ENCODE measurements at regions not wholly inside any gene's neighbourhood (a gene's known extent, or its start where the extent isn't known, plus 50 kb on each side); places are given as distances from the start of the nearest gene placed in this dataset.

DNA sequence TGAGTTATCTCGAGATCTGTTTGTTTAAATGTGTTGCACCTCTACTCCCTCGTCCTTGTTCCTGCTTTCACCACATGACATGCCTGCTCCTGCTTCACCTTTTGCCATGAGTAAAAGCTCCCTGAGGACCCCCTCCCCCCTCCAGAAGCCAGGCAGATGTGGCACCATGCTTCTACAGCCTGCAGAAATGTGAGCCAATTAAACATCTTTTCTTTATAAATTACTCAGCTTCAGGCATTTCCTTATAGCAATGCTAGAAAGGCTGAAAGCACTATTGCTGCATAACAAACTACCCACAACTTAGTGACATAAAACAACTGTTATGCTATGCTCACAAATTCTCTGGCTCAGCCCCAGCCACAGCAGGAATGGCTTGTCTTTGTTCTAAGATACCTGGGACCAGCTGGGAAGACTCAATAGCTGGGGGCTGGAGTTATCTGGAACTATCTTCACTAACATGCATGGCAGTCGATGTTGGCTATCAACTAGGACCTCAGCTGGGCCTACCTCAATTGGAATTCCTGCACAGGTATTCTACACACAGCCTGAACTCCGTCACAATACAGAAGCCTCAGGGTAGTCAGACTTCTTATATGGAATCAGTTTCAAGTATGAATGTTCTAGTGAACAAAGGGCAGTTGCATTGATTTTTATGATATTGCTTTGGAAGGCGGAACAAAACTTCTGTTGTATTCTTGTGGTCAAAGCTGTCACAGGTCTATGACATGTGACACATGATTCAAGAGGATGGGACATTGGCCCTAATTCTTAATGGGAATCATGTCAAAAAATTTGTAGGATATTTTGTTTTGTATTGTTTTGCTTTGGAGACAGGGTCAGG, 186.0 kb upstream of the PIRT start:
- Mint-ChIP-seq H3K4me3 (ENCODE audit: unreplicated experiment) (no peak overlapping the region), H3K27ac (ENCODE audit: unreplicated experiment) (no peak overlapping the region), H3K36me3 (ENCODE audit: low read depth) (no peaks in the 10 kb centered on the region), H3K27me3 (ENCODE audit: low read depth) (no peaks in the 10 kb centered on the region), H3K9me3 (ENCODE audit: low read depth) (peaks cover 11% of the 10 kb centered on the region), H3K4me1 (ENCODE audit: low read depth) (no peaks in the 10 kb centered on the region)
- no peak for DNase-seq (ENCODE audit: low spot score)
- TF ChIP-seq, protein P1, sequence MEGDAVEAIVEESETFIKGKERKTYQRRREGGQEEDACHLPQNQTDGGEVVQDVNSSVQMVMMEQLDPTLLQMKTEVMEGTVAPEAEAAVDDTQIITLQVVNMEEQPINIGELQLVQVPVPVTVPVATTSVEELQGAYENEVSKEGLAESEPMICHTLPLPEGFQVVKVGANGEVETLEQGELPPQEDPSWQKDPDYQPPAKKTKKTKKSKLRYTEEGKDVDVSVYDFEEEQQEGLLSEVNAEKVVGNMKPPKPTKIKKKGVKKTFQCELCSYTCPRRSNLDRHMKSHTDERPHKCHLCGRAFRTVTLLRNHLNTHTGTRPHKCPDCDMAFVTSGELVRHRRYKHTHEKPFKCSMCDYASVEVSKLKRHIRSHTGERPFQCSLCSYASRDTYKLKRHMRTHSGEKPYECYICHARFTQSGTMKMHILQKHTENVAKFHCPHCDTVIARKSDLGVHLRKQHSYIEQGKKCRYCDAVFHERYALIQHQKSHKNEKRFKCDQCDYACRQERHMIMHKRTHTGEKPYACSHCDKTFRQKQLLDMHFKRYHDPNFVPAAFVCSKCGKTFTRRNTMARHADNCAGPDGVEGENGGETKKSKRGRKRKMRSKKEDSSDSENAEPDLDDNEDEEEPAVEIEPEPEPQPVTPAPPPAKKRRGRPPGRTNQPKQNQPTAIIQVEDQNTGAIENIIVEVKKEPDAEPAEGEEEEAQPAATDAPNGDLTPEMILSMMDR (IDR thresholded peaks at IDR 0.05): no peak

DNA sequence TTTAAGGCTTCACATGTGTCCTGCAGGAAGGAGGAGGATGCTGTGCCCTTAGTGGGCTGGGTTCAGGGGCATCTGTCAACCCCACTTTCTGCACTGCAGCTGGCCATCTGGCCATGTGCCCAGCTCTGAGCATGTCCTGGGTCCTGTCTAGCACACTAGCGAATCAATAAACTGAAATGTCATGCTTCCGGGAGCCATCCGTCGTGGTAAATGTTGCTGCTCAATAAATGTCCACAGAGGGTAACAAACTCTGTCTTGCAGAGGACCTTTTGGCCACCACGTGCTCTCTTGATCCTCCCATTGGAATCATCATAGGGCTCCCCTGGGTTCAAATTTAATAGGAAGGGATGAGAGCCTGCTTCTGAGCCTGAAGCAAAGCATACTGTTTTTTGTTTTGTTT, 168.6 kb upstream of the PIRT start:
- H3K9me3 Mint-ChIP-seq (ENCODE audit: low read depth): peaks cover 24% of the 10 kb centered on the region
- H3K4me3 Mint-ChIP-seq (ENCODE audit: unreplicated experiment): no peak overlapping the region
- no peaks in the 10 kb centered on the region for H3K36me3 Mint-ChIP-seq (ENCODE audit: low read depth)
- no peaks in the 10 kb centered on the region for H3K4me1 Mint-ChIP-seq (ENCODE audit: low read depth)
- TF ChIP-seq, protein P1 (IDR thresholded peaks at IDR 0.05): no peak
- DNase-seq (ENCODE audit: low spot score): no peak
- no peak overlapping the region for H3K27ac Mint-ChIP-seq (ENCODE audit: unreplicated experiment)
- no peaks in the 10 kb centered on the region for H3K27me3 Mint-ChIP-seq (ENCODE audit: low read depth)

DNA sequence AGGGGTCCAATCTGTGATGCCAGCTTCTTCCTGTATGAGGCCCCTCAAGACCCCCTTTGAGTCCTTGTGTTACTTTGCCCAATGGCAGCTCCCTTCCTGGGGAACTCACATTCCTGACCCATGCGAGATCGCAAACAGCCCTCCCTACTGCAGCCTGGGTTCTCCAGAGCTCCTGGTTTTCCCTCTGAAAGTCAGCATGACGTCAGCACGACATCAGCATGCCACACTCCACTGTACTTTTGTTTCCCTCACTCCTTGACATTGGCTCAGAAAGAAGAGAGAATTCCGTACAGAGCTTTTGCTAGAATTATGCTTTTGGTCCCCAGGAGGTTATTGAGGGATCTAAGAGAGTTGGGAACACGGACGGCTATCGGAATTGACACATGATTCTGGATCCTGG, 168.1 kb upstream of the PIRT start:
- H3K4me3 Mint-ChIP-seq (ENCODE audit: unreplicated experiment): no peak overlapping the region
- no peaks in the 10 kb centered on the region for H3K4me1 Mint-ChIP-seq (ENCODE audit: low read depth)
- H3K9me3 Mint-ChIP-seq (ENCODE audit: low read depth): peaks cover 22% of the 10 kb centered on the region
- TF ChIP-seq, protein P1 (IDR thresholded peaks at IDR 0.05): no peak
- no peak overlapping the region for H3K27ac Mint-ChIP-seq (ENCODE audit: unreplicated experiment)
- H3K36me3 Mint-ChIP-seq (ENCODE audit: low read depth): no peaks in the 10 kb centered on the region
- DNase-seq (ENCODE audit: low spot score): no peak
- no peaks in the 10 kb centered on the region for H3K27me3 Mint-ChIP-seq (ENCODE audit: low read depth)

DNA sequence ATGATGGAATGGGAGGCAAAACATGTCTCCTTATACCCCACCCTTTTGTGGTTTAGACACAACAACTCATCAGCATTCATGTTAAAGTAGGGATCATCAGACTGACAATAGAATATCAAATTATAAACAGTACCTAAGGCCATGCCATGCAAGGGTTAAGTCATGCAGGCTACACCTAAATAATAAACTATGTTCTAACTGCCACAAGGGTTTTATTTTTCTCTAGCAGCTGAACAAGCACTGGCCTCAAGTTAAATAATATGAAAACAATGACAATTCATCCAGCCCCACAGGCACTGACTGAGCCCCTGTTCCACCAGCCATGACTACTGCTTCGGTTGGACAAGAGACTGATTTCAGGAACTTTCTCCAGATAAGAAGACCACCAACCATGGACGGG, 164.5 kb upstream of the PIRT start:
- Mint-ChIP-seq H3K36me3 (ENCODE audit: low read depth) (no peaks in the 10 kb centered on the region), H3K9me3 (ENCODE audit: low read depth) (peaks cover 19% of the 10 kb centered on the region), H3K27ac (ENCODE audit: unreplicated experiment) (no peak overlapping the region), H3K27me3 (ENCODE audit: low read depth) (no peaks in the 10 kb centered on the region), H3K4me3 (ENCODE audit: unreplicated experiment) (no peak overlapping the region), H3K4me1 (ENCODE audit: low read depth) (no peaks in the 10 kb centered on the region)
- DNase-seq (ENCODE audit: low spot score): no peak
- TF ChIP-seq, protein P1 (IDR thresholded peaks at IDR 0.05): no peak

DNA sequence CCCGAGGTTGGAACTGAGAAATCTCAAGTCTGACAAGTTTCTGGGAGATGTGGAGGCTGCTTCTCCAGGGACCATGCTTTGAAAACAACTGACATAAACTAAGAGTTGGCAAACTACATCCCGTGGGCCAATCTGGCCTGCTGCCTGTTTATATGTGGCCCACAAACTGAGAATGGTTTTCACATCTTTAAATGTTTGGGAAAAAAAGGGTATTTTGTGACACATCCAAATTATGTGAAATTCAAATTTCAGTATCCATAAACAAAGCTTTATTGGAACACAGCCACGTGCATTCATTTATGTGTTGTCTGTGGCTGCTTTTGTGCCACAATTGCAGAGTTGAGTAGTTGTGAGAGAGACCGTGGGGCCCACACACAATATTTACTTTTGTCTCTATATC, 163.8 kb upstream of the PIRT start:
- no peaks in the 10 kb centered on the region for H3K27me3 Mint-ChIP-seq (ENCODE audit: low read depth)
- H3K36me3 Mint-ChIP-seq (ENCODE audit: low read depth): no peaks in the 10 kb centered on the region

More for the DNA sequence above, 163.8 kb upstream of the PIRT start:
- Mint-ChIP-seq H3K27ac (ENCODE audit: unreplicated experiment) (no peak overlapping the region), H3K9me3 (ENCODE audit: low read depth) (peaks cover 14% of the 10 kb centered on the region), H3K4me3 (ENCODE audit: unreplicated experiment) (no peak overlapping the region), H3K4me1 (ENCODE audit: low read depth) (no peaks in the 10 kb centered on the region)
- no peak for DNase-seq (ENCODE audit: low spot score)
- TF ChIP-seq, protein P1 (IDR thresholded peaks at IDR 0.05): no peak
